ENCODE measurements at regions not wholly inside any gene's neighbourhood (a gene's known extent, or its start where the extent isn't known, plus 50 kb on each side); places are given as distances from the start of the nearest gene placed in this dataset.
"Not testable (repeated sequence)": the region's sequence is repeated elsewhere in the genome, so short reads cannot be mapped to it uniquely, and the experiment has no call there.

GRCh38 chr2:40955042-40955441 is 503.2 kb upstream of the SLC8A1 start:
- no peak for DNase-seq

- DNase-seq = no peak
Measured at GRCh38 chr2:40955635-40956034, 503.7 kb upstream of the SLC8A1 start.

DNA sequence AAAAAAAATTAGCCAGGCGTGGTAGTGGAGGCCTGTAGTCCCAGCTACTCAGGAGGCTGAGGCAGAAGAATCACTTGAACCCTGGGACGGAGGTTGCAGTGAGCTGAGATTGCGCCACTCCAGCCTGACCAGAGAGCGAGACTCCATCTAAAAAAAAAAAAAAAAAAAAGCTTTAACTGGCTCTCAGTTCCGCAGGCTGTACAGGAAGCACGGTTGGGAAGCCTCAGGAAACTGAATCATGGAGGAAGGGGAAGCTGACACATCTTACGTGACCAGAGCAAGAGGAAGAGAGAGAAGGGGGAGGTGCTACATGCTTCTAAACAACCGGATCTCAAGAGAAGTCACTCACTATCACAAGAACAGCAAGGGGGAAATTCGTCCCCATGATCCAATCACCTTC is 505.6 kb upstream of the SLC8A1 start:
- DNase-seq = no peak

GRCh38 chr2:40962026-40962425 is 510.1 kb upstream of the SLC8A1 start:
- DNase-seq = no peak

- no peak for DNase-seq
Measured at GRCh38 chr2:40964509-40965250, 512.8 kb upstream of the SLC8A1 start.

DNA sequence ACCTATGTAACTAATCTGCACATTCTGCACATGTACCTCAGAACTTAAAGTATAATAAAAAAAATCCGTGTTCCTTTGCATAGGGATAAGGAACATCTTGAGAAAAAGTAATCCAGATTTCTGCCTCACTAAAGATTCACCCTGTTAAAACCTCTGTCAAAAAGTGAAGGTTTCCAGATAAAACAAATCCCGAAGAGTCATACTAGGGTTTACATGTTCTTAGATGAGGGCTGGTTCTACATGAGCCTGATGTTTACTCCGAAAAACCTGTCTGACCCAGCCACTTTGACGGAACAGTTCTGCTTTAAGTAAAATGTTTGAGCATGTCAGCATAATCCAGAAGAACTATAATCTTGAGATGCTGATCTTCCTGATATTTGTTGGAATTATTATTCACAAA is 515.6 kb upstream of the SLC8A1 start:
- DNase-seq = no peak

- DNase-seq = no peak
Measured at GRCh38 chr2:40975151-40975550, 523.3 kb upstream of the SLC8A1 start.

GRCh38 chr2:40997362-40997761 is 545.5 kb upstream of the SLC8A1 start:
- no peak for DNase-seq

GRCh38 chr2:41000374-41000773 is 548.5 kb upstream of the SLC8A1 start:
- no peak for DNase-seq

DNA sequence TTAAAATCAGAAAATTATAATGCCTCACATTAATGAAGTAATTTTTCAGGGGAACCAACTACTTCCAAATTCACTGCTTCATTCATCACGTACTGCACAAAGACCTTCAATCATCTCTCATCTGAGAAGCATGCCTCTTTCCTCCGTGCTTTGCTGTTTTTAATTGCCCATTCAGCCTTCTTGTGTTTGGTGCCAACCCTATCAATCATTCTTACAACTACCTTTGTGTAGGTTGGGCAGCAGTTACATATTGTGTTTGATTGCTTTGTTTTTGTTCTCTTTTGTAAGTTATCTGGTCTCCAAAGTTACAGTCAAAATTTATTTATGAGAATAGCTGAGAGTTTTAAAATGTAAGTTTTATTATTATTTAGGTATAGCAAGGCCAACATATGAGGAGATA is 549.0 kb upstream of the SLC8A1 start:
- DNase-seq = no peak

DNA sequence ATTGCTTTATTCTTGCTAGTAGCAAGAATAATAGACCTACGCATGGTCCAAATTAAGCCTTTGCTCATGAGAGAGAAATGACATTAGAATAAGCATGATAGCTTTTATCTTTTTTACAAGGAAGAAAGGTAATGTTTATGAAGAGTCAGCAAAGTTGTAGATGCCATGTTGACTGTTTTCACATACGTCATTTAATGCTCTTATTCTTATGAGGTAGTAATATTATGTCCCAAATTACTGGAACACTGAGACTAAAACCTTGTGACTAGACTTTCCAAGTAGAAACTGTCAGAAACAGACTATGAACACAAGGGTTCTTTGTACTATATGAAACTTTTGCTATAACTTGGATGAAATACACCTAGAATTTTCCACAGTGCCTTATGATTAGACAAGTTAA is 552.8 kb upstream of the SLC8A1 start:
- no peak for DNase-seq

GRCh38 chr2:41020358-41020757 is 568.5 kb upstream of the SLC8A1 start:
- DNase-seq = no peak

- DNase-seq = no peak
Measured at GRCh38 chr2:41024816-41025215, 572.9 kb upstream of the SLC8A1 start.

- no peak for DNase-seq
Measured at GRCh38 chr2:41026613-41027012, 574.7 kb upstream of the SLC8A1 start.

GRCh38 chr2:41027095-41027494 is 575.2 kb upstream of the SLC8A1 start:
- no peak for DNase-seq

DNA sequence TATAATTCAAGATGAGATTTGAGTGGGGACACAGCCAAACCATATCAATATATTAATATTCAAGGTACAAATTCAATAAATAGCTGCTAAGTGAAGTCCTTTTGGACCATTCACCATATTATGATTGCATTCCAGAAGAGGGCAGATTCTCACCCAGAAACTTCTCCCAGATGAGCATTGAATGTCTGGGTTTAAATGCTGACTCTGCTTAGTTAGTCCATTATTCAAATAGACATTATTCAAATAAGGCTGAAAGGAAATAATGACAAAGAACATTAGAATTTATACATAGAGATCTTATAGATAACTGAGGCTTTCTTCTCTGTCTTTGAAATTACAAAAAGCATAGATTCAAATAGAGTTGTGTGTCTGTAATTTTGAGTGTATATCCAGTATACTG is 579.4 kb upstream of the SLC8A1 start:
- DNase-seq = no peak

DNA sequence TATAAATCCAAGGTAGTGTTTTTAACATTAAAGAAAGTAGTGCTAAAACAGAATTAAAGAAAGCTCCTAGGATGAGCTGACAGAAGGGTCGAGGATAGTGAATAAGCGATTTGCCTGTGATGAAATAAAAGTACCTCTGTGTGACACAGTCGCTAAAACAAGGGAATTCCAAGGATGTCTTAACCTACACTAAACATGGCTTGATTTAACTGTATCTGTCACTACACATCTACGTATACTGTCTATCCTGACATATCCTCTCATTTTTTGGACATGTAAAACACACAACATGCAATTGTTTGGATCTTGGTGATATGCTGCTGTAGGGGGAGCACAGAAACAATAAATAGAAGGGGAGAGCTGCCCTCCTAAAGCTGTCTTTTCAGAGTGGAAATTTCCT is 580.8 kb upstream of the SLC8A1 start:
- DNase-seq = no peak

DNA sequence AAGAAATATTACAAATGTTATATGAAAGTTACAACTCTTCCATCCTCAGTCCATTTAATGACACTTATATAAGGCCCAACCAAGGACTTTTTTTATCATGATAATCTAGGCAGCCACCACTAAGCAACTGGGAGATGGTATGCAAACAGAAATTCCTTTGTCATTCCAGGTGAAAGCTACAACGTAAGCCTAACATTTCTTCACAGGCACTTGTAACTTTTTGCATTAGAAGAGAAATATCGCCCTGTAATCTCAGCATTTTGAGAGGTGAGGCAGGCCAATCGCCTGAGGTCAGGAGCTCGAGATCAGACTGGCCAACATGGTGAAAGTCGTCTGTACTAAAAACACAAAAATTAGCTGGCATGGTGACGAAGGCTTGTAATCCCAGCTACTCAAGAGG is 581.2 kb upstream of the SLC8A1 start:
- DNase-seq = no peak

DNA sequence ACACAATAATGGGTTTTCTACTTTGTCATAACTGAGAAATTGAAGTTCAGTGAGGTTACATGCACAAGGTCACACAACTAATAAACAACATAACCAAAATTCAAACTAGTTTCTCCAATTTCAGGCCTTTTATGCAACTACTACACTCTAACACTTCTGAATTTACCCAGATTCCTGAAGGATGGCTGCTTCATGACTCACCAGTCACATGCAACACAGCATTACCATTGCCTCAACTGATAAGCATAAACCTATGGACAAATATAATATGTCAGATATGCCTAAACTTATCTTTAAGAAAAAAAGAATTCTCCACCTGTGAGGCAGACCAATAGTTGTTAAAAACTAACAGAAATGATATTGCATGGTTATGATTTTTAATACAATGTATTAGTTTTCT is 586.5 kb upstream of the SLC8A1 start:
- no peak for DNase-seq

GRCh38 chr2:41039750-41040149 is 587.9 kb upstream of the SLC8A1 start:
- not testable (repeated sequence) for DNase-seq

DNA sequence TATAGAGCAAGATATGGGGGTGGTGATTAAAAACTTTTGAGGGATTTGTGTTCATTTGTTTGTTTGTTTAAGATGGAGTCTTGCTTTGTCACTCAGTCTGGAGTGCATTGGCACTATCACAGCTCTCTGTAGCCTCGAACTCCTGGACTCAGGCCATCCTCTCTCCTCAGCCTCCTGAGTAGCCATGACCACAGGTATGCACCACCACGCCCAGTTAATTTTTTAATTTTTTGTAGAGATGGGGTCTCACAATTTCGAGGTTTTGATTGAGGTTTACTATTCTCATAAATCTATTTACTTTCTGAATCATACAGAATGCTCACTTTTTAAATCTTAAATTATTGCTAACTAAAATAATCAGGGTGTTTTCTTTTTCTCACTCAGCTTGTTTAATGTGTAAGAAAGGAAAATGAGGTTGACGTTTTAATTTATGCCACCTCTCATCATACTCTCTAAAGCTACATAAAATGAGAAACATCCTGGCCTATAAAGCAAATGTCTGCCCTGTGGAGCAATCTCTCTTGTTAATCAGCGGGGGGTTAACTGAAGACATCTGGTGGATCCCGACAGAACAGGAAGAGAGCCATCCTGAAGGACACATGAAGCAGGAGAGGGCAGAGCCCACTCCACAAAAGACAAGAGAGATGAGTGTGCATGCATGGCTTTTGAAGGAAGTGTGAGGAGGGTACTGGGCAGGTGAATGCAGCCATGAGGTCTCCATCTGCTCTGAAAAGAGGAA is 589.1 kb upstream of the SLC8A1 start:
- no peak for DNase-seq

- no peak for DNase-seq
Measured at GRCh38 chr2:41042343-41042742, 590.5 kb upstream of the SLC8A1 start.

DNA sequence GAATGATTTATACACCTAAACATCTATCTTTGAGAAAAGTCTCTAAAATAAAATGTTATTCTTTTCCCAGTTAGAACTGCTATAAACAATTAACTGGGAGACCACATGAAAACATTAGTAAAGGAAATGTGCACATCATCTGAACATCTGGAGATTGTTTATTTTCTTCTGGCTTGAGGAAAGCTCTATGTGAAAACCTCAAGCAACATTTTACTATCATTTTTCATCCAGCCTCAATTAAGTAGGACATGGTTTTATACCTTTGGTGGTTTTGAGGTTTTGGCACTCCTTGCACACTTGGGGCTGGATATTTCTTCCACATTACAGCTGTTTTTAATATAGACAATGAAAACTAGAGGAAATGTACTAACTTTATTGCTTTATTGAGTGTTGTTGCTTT is 609.5 kb upstream of the SLC8A1 start:
- no peak for DNase-seq

DNA sequence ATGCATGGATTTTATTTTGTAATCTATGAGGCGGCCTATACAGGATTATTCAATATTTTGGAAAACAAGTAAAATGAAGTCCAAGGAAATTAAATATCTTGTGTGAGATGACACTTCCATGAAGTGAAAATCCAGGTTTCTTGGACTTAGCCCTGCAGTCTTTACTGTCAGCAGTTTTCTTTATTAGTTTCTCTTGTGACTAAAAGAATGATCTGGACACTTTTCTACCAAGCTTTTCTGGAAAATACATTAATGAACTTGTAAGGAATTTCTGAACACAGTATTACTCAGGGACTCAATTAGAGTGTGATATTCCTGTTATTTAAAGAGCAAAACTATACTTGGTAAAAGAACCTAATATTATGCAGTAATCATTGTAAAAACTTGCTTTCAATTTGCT is 610.4 kb upstream of the SLC8A1 start:
- no peak for DNase-seq

DNA sequence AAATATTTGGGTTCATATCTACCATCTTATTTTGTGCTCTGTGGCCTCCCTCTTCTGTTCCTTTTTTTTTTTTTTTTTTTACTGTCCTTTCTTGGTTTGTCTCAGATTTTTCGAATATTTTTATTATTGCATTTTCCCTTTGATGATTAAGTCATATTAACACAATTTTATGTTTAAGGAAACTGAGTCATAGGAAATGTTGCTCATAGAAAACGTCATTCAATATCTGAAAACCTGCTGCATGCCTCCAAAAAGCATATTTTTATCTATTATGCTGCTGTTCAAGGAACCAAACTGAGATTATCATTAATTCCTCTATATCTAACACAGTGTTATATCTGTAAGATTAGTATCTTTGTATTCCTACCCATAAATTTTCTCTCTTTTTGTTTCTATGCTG is 614.3 kb upstream of the SLC8A1 start:
- no peak for DNase-seq
